ENCODE measurements at regions not wholly inside any gene's neighbourhood (a gene's known extent, or its start where the extent isn't known, plus 50 kb on each side); places are given as distances from the start of the nearest gene placed in this dataset.

- no peak for ATAC-seq
- H3K9me3 ChIP-seq = no peaks in the 10 kb centered on the region
- ChIA-PET CTCF (interaction anchor here (0.9 kb wide), 1 partner anchor 18 kb away, joined by 3 read pairs; no protein-coding TSS in a partner anchor), POLR2A (no interaction called here)
- WGBS (ENCODE audit: missing lambda C conversion rate) = 1% methylated on average over 3 of the region's 3 CpGs
- H3K4me2 ChIP-seq = no peak overlapping the region
- no peak overlapping the region for H3K4me3 ChIP-seq
- FAIRE-seq = no peak
- no peak for DNase-seq (ENCODE audit: low read depth in 1 of 2, low spot score in 1 of 2)
- TF ChIP-seq RAD21 (conservative IDR thresholded peaks at IDR 0.05 in 1 of 2, IDR thresholded peaks at IDR 0.05 in 1 of 2) (no peak), ZC3H11A (IDR thresholded peaks at IDR 0.05) (no peak), CHD2 (IDR thresholded peaks at IDR 0.05; ENCODE audit: low read length, partially characterized antibody) (no peak), EP300 (IDR thresholded peaks at IDR 0.05) (no peak), ZNF302 (CRISPR knock-in tag; IDR thresholded peaks at IDR 0.05) (no peak), CHD4 (IDR thresholded peaks at IDR 0.05; ENCODE audit: borderline replicate concordance) (no peak), CEBPB (IDR thresholded peaks at IDR 0.05) (no peak), TP53 (CRISPR knock-in tag; IDR thresholded peaks at IDR 0.05) (no peak), E2F6 (IDR thresholded peaks at IDR 0.05; ENCODE audit: borderline replicate concordance, low read depth) (no peak)
- TF ChIP-seq, protein P1, sequence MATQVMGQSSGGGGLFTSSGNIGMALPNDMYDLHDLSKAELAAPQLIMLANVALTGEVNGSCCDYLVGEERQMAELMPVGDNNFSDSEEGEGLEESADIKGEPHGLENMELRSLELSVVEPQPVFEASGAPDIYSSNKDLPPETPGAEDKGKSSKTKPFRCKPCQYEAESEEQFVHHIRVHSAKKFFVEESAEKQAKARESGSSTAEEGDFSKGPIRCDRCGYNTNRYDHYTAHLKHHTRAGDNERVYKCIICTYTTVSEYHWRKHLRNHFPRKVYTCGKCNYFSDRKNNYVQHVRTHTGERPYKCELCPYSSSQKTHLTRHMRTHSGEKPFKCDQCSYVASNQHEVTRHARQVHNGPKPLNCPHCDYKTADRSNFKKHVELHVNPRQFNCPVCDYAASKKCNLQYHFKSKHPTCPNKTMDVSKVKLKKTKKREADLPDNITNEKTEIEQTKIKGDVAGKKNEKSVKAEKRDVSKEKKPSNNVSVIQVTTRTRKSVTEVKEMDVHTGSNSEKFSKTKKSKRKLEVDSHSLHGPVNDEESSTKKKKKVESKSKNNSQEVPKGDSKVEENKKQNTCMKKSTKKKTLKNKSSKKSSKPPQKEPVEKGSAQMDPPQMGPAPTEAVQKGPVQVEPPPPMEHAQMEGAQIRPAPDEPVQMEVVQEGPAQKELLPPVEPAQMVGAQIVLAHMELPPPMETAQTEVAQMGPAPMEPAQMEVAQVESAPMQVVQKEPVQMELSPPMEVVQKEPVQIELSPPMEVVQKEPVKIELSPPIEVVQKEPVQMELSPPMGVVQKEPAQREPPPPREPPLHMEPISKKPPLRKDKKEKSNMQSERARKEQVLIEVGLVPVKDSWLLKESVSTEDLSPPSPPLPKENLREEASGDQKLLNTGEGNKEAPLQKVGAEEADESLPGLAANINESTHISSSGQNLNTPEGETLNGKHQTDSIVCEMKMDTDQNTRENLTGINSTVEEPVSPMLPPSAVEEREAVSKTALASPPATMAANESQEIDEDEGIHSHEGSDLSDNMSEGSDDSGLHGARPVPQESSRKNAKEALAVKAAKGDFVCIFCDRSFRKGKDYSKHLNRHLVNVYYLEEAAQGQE (IDR thresholded peaks at IDR 0.05) = no peak
- H3K27ac ChIP-seq = no peak overlapping the region
- no peaks in the 10 kb centered on the region for H3K4me1 ChIP-seq
Observed at GRCh38 chr10:53476650-53477312, 704.2 kb upstream of the MBL2 start.

- no peak for ATAC-seq
- no peaks in the 10 kb centered on the region for H3K4me1 ChIP-seq
- no peak for FAIRE-seq
- no peak for TF ChIP-seq NR3C1 (IDR thresholded peaks at IDR 0.05)
- TF ChIP-seq KDM5A (IDR thresholded peaks at IDR 0.05) = no peak
- TF ChIP-seq RCOR1 (IDR thresholded peaks at IDR 0.05; ENCODE audit: low read depth, low read length) = no peak
- TF ChIP-seq NPAS2 (CRISPR knock-in tag; IDR thresholded peaks at IDR 0.05; ENCODE audit: borderline replicate concordance) = no peak
- TF ChIP-seq, protein P2, sequence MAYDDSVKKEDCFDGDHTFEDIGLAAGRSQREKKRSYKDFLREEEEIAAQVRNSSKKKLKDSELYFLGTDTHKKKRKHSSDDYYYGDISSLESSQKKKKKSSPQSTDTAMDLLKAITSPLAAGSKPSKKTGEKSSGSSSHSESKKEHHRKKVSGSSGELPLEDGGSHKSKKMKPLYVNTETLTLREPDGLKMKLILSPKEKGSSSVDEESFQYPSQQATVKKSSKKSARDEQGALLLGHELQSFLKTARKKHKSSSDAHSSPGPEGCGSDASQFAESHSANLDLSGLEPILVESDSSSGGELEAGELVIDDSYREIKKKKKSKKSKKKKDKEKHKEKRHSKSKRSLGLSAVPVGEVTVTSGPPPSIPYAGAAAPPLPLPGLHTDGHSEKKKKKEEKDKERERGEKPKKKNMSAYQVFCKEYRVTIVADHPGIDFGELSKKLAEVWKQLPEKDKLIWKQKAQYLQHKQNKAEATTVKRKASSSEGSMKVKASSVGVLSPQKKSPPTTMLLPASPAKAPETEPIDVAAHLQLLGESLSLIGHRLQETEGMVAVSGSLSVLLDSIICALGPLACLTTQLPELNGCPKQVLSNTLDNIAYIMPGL (CRISPR knock-in tag; IDR thresholded peaks at IDR 0.05; ENCODE audit: borderline replicate concordance) = no peak
- TF ChIP-seq RAD21 (conservative IDR thresholded peaks at IDR 0.05 in 1 of 2, IDR thresholded peaks at IDR 0.05 in 1 of 2) = no peak
- TF ChIP-seq HEYL (CRISPR knock-in tag; IDR thresholded peaks at IDR 0.05) = no peak
- H3K4me2 ChIP-seq = no peak overlapping the region
- no peak overlapping the region for H3K4me3 ChIP-seq
- DNase-seq (ENCODE audit: low read depth in 1 of 2, low spot score in 1 of 2) = no peak
- ChIA-PET POLR2A (no interaction called here), CTCF (no interaction called here)
- no peak overlapping the region for H3K27ac ChIP-seq
- no peaks in the 10 kb centered on the region for H3K9me3 ChIP-seq
- 37% methylated on average over 2 of the region's 2 CpGs for WGBS (ENCODE audit: missing lambda C conversion rate)
Observed at GRCh38 chr10:53469383-53469782, 696.8 kb upstream of the MBL2 start.

DNA sequence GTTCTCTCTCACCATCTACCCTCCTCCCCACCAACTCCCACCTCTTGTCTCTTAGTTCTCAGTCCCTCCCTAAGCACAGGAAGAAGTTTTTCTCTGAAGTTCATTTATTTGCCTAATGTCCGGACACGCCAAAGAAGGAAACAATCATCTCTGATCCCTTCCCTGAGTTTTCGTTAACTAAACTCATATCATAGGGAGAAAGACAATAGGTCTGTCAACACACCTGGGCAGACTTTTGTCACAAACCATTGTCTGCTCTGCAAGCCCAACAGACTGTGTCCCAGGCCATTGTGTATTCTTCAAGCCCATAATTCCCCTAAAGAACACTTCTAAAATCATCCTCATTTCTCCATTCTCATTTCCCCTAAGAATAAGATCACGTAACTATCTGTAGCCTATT, 691.0 kb upstream of the MBL2 start:
- Histone ChIP-seq H3K4me3 (no peak overlapping the region), H3K4me2 (no peak overlapping the region), H3K27ac (no peak overlapping the region), H3K4me1 (no peaks in the 10 kb centered on the region), H3K9me3 (no peaks in the 10 kb centered on the region)
- WGBS (ENCODE audit: missing lambda C conversion rate) = 43% methylated on average over 4 of the region's 4 CpGs
- ATAC-seq (no peak), FAIRE-seq (no peak), DNase-seq (ENCODE audit: low read depth in 1 of 2, low spot score in 1 of 2) (no peak)
- CTCF ChIA-PET = no interaction called here
- POLR2A ChIA-PET = no interaction called here
- no peak for TF ChIP-seq CBX2 (IDR thresholded peaks at IDR 0.05; ENCODE audit: borderline replicate concordance, low read depth)
- no peak for TF ChIP-seq MAFK (IDR thresholded peaks at IDR 0.05; ENCODE audit: partially characterized antibody)
- TF ChIP-seq RFX5 (IDR thresholded peaks at IDR 0.05) = no peak
- no peak for TF ChIP-seq RCOR1 (IDR thresholded peaks at IDR 0.05; ENCODE audit: low read depth, low read length)
- TF ChIP-seq BHLHE40 (IDR thresholded peaks at IDR 0.05; ENCODE audit: low read depth, low read length) = no peak
- TF ChIP-seq ZC3H11A (IDR thresholded peaks at IDR 0.05) = no peak
- TF ChIP-seq FOSL2 (IDR thresholded peaks at IDR 0.05) = no peak
- no peak for TF ChIP-seq FOSL2 (CRISPR knock-in tag; IDR thresholded peaks at IDR 0.05)
- TF ChIP-seq CHD4 (IDR thresholded peaks at IDR 0.05; ENCODE audit: borderline replicate concordance) = no peak

Measured in A549 (cell line).